ENCODE measurements at regions not wholly inside any gene's neighbourhood (a gene's known extent, or its start where the extent isn't known, plus 50 kb on each side); places are given as distances from the start of the nearest gene placed in this dataset.

DNA sequence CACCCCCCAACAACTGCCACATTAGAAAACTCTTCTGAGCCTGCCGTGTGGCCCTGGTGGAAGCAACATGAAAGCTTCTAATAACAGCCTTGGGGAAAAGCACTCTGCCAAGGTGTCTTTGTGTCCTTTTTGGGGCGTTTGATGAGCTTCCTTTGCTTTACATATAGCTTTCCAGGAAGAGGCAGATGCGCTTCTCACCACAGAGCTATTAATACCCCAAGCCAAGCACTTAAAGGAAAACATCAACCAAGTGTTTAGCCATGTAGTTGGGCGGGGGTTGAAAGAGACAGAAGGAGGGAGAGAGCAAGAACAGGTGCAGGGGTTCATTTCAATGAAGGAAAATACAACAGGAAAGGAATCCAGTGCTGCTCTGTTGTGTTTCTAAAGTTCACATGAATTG, 176.1 kb downstream of the VAPA start:
- DNase-seq: no peak
- H3K27me3 ChIP-seq (replicated peaks): no peaks in the 10 kb centered on the region
- no peak overlapping the region for H3K4me3 ChIP-seq (ENCODE audit: low read depth, low read length)
- in situ Hi-C loops (cut with HindIII; ENCODE audit: low pct_ligation_motif_present, low sequenced_read_pairs): no loop called here
- no peak overlapping the region for H3K27ac ChIP-seq
- no peaks in the 10 kb centered on the region for H3K36me3 ChIP-seq (replicated peaks)
- TF ChIP-seq, protein P1, sequence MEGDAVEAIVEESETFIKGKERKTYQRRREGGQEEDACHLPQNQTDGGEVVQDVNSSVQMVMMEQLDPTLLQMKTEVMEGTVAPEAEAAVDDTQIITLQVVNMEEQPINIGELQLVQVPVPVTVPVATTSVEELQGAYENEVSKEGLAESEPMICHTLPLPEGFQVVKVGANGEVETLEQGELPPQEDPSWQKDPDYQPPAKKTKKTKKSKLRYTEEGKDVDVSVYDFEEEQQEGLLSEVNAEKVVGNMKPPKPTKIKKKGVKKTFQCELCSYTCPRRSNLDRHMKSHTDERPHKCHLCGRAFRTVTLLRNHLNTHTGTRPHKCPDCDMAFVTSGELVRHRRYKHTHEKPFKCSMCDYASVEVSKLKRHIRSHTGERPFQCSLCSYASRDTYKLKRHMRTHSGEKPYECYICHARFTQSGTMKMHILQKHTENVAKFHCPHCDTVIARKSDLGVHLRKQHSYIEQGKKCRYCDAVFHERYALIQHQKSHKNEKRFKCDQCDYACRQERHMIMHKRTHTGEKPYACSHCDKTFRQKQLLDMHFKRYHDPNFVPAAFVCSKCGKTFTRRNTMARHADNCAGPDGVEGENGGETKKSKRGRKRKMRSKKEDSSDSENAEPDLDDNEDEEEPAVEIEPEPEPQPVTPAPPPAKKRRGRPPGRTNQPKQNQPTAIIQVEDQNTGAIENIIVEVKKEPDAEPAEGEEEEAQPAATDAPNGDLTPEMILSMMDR (IDR thresholded peaks at IDR 0.05; ENCODE audit: low read depth, low read length, missing control alignments): no peak

DNA sequence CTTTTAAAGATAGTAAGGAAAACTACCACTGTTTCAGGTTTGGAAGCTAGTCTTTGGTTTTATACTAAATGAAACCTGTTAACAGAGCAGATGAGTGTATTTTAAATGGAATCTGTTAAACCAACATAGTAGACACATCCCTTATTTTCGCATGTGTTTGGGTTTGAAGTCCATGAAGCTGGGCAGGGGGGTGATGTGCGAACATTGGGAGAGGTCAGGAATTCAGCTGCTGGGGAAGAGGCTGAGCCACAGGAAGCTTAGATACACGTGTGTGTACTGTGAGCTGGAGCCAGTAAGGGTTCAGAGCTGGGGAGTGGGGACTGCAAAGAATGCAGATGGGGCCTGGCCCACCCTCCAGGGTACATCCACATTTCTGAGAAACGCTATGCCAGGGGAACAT, 176.9 kb downstream of the VAPA start:
- Histone ChIP-seq H3K36me3 (replicated peaks) (no peaks in the 10 kb centered on the region), H3K27me3 (replicated peaks) (no peaks in the 10 kb centered on the region), H3K27ac (no peak overlapping the region), H3K4me3 (ENCODE audit: low read depth, low read length) (no peak overlapping the region)
- TF ChIP-seq, protein P1 (IDR thresholded peaks at IDR 0.05; ENCODE audit: low read depth, low read length, missing control alignments): no peak
- in situ Hi-C loops (cut with HindIII; ENCODE audit: low pct_ligation_motif_present, low sequenced_read_pairs): no loop called here
- no peak for DNase-seq

DNA sequence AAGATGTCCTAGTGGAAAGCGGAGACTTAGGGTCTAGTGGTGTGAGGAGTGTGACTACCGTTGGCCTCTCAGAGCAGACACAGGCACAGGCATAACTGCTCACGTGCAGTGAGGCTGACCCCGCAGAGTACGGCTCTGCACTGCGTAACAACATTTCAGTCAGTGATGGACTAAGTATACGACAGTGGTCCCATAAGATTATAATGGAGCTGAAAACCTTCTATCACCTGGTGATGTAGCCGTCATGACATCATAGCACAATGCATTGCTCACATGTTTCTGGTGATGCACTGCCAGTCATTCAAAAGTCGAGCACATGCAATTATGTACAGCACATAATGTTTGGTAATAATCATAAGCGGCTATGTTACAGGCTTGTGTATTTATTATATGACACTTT, 179.6 kb downstream of the VAPA start:
- Histone ChIP-seq H3K36me3 (replicated peaks) (no peaks in the 10 kb centered on the region), H3K27ac (no peak overlapping the region), H3K4me3 (ENCODE audit: low read depth, low read length) (no peak overlapping the region), H3K27me3 (replicated peaks) (no peaks in the 10 kb centered on the region)
- DNase-seq: no peak
- TF ChIP-seq, protein P1 (IDR thresholded peaks at IDR 0.05; ENCODE audit: low read depth, low read length, missing control alignments): no peak
- in situ Hi-C loops (cut with HindIII; ENCODE audit: low pct_ligation_motif_present, low sequenced_read_pairs): no loop called here

DNA sequence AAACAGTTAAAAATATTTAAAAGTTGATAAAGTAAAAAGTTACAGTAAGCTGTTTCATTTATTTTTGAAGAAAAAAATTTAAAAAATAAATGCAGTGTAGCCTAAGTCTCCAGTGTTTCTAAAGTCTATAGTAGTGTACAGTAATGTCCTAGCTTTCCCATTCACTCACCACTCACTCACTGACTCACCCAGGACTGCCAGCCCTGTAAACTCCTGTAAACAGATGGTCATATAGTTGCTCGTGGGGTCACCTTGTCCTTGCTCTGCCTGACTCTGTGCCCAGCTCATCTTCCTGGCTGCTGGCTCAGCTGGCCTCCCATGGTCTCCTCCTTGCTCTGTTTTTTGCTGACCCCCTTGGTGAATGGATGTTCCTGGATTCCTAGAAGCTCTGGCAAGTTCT, 180.3 kb downstream of the VAPA start:
- Histone ChIP-seq H3K4me3 (ENCODE audit: low read depth, low read length) (no peak overlapping the region), H3K27me3 (replicated peaks) (no peaks in the 10 kb centered on the region), H3K27ac (no peak overlapping the region), H3K36me3 (replicated peaks) (no peaks in the 10 kb centered on the region)
- in situ Hi-C loops (cut with HindIII; ENCODE audit: low pct_ligation_motif_present, low sequenced_read_pairs): no loop called here
- TF ChIP-seq, protein P1 (IDR thresholded peaks at IDR 0.05; ENCODE audit: low read depth, low read length, missing control alignments): no peak
- peak; percentile 33 for DNase-seq

- Histone ChIP-seq H3K36me3 (replicated peaks) (no peaks in the 10 kb centered on the region), H3K27ac (no peak overlapping the region), H3K27me3 (replicated peaks) (no peaks in the 10 kb centered on the region), H3K4me3 (ENCODE audit: low read depth, low read length) (no peak overlapping the region)
- TF ChIP-seq, protein P1 (IDR thresholded peaks at IDR 0.05; ENCODE audit: low read depth, low read length, missing control alignments): no peak
- DNase-seq: no peak
- in situ Hi-C loops (cut with HindIII; ENCODE audit: low pct_ligation_motif_present, low sequenced_read_pairs): no loop called here
Observed at GRCh38 chr18:10094655-10095054, 180.8 kb downstream of the VAPA start.

GRCh38 chr18:10095356-10095755, 181.5 kb downstream of the VAPA start:
- in situ Hi-C loops (cut with HindIII; ENCODE audit: low pct_ligation_motif_present, low sequenced_read_pairs): no loop called here
- Histone ChIP-seq H3K4me3 (ENCODE audit: low read depth, low read length) (no peak overlapping the region), H3K27ac (no peak overlapping the region), H3K36me3 (replicated peaks) (no peaks in the 10 kb centered on the region), H3K27me3 (replicated peaks) (no peaks in the 10 kb centered on the region)
- TF ChIP-seq, protein P1 (IDR thresholded peaks at IDR 0.05; ENCODE audit: low read depth, low read length, missing control alignments): no peak
- DNase-seq: no peak

Data from brain microvascular endothelial cell (primary cell).